ENCODE measurements at regions not wholly inside any gene's neighbourhood (a gene's known extent, or its start where the extent isn't known, plus 50 kb on each side); places are given as distances from the start of the nearest gene placed in this dataset.

DNA sequence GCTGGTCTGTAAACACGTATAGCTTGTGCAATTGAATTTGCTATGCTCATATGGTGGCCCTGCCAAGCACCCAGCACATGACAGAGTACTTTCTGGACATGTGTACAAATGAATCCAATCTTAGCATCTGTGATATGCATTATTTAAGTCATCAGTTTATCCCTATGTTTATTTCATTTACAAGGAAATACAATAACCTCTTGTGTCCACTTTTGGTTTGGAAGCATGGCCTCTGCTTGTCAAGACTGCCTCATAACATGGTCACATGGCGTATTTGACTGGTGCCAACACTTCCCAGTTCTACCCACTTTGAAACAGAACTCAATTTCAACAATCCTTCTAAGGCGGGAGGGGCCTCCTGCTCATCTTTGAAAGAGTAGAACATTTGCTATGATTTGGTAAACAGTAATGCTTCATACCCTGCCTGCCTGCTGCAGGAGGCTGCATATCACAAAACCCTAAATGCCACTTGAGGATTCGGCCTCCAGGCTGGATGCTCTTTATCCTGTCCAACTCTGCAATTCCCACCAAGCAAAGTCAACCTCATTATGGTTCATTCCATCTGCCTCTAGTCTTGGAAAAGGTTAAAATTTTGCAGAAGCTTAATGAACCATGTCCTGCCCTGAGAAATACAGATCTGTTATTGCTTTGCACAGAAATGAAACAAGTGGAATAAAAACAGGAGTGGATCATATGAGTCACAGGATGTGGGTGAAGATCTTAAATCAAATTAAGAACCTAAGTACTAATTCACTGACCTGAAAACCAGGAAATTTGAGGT lies 151.3 kb downstream of the CYSLTR2 start:
- H4K12ac ChIP-seq (ENCODE audit: low read depth, low read length): no peak overlapping the region
- no peaks in the 10 kb centered on the region for H3K79me1 ChIP-seq (ENCODE audit: low read length)
- no peak overlapping the region for H3K23ac ChIP-seq (ENCODE audit: low read length)
- H3K79me2 ChIP-seq (ENCODE audit: control insufficient read depth, insufficient read depth, low read length, poor library complexity): no peaks in the 10 kb centered on the region
- no peak overlapping the region for H3K27ac ChIP-seq (ENCODE audit: low read depth, low read length)
- no peaks in the 10 kb centered on the region for H3K9me3 ChIP-seq (ENCODE audit: insufficient read depth, low read depth, low read length)
- no peak overlapping the region for H3K4me2 ChIP-seq (ENCODE audit: low read length)
- no peaks in the 10 kb centered on the region for H3K27me3 ChIP-seq (ENCODE audit: insufficient read depth, low read length)
- H2BK12ac ChIP-seq (ENCODE audit: low read length): no peak overlapping the region
- no peak overlapping the region for H3K14ac ChIP-seq (ENCODE audit: low read length)
- no peaks in the 10 kb centered on the region for H3K4me1 ChIP-seq (ENCODE audit: control insufficient read depth in 1 of 2, insufficient read depth in 2 of 2, low read length in 2 of 2)
- no peak overlapping the region for H3K4me3 ChIP-seq (ENCODE audit: low read depth, low read length)
- no peak overlapping the region for H4K8ac ChIP-seq (ENCODE audit: low read depth, low read length)
- no peak for DNase-seq
- no peak overlapping the region for H2AK5ac ChIP-seq (ENCODE audit: low read length)
- H3K4ac ChIP-seq (ENCODE audit: low read depth, low read length): no peak overlapping the region
- WGBS (ENCODE audit: extremely low coverage, insufficient coverage, insufficient read length): no CpG with 5 or more reads among the region's 4 CpGs
- H4K91ac ChIP-seq (ENCODE audit: low read depth, low read length): no peak overlapping the region
- no peak overlapping the region for H3K18ac ChIP-seq (ENCODE audit: low read length)
- no peaks in the 10 kb centered on the region for H3K36me3 ChIP-seq (ENCODE audit: control insufficient read depth in 1 of 2, insufficient read depth in 2 of 2, low read length in 2 of 2)
- H3K9ac ChIP-seq (ENCODE audit: low read length): no peak overlapping the region
- H2BK5ac ChIP-seq (ENCODE audit: low read depth, low read length, poor library complexity): no peak overlapping the region
- H2AFZ ChIP-seq (ENCODE audit: insufficient read depth, low read length, poor library complexity): no peak overlapping the region
- no peak overlapping the region for H2BK120ac ChIP-seq (ENCODE audit: insufficient read depth, low read length, poor library complexity)

DNA sequence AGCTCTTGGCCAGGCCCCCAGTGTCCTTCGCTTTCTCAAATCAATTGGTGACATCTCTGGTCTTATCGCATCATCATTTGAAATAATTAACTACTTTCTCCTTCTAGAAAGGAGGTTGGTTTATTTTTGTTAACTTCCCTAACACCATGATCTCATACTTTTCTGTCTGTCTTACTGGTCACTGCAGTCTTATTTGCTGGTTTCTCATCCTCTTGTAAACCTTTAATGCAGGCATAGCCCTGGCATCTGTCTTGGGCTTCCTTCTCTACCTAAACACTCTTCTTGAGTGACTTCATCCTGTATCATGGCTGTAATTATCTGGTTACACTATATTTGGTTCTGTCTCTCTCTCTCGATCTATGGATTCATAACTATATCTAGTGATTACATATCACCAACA lies 152.8 kb downstream of the CYSLTR2 start:
- no CpG with 5 or more reads among the region's 3 CpGs for WGBS (ENCODE audit: extremely low coverage, insufficient coverage, insufficient read length)

DNA sequence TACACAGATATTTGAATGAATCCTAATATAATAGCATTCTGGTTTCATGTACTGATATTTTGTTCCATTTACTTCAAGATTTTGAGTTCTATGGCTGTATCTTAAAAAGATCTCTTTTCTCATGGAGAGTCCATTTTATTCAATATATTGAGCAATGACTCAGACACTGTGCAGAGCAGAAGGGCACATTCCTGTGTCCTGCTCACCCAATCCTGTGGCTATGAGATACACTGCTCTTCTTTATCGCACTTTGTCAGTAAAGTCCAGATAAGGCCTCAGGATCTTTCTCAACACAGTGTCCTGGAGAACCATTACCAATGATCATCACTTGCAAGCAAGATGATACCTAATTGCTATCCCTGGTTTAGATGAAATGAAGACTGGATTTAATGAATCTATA lies 155.0 kb downstream of the CYSLTR2 start:
- Histone ChIP-seq H3K18ac (ENCODE audit: low read length) (no peak overlapping the region), H4K8ac (ENCODE audit: low read depth, low read length) (no peak overlapping the region), H3K4me1 (ENCODE audit: control insufficient read depth in 1 of 2, insufficient read depth in 2 of 2, low read length in 2 of 2) (no peaks in the 10 kb centered on the region), H3K79me2 (ENCODE audit: control insufficient read depth, insufficient read depth, low read length, poor library complexity) (no peaks in the 10 kb centered on the region), H3K27ac (ENCODE audit: low read depth, low read length) (no peak overlapping the region), H3K79me1 (ENCODE audit: low read length) (no peaks in the 10 kb centered on the region), H2BK12ac (ENCODE audit: low read length) (no peak overlapping the region), H3K4me3 (ENCODE audit: low read depth, low read length) (no peak overlapping the region), H2AK5ac (ENCODE audit: low read length) (no peak overlapping the region), H4K91ac (ENCODE audit: low read depth, low read length) (no peak overlapping the region), H3K9me3 (ENCODE audit: insufficient read depth, low read depth, low read length) (no peaks in the 10 kb centered on the region), H3K4me2 (ENCODE audit: low read length) (no peak overlapping the region), H2BK120ac (ENCODE audit: insufficient read depth, low read length, poor library complexity) (no peak overlapping the region), H3K27me3 (ENCODE audit: insufficient read depth, low read length) (no peaks in the 10 kb centered on the region), H3K9ac (ENCODE audit: low read length) (no peak overlapping the region), H3K23ac (ENCODE audit: low read length) (no peak overlapping the region), H3K14ac (ENCODE audit: low read length) (no peak overlapping the region), H3K36me3 (ENCODE audit: control insufficient read depth in 1 of 2, insufficient read depth in 2 of 2, low read length in 2 of 2) (no peaks in the 10 kb centered on the region), H2AFZ (ENCODE audit: insufficient read depth, low read length, poor library complexity) (no peak overlapping the region), H3K4ac (ENCODE audit: low read depth, low read length) (no peak overlapping the region), H4K12ac (ENCODE audit: low read depth, low read length) (no peak overlapping the region), H2BK5ac (ENCODE audit: low read depth, low read length, poor library complexity) (no peak overlapping the region)
- no CpG with 5 or more reads among the region's 1 CpG for WGBS (ENCODE audit: extremely low coverage, insufficient coverage, insufficient read length)
- peak in 1 of 2 donors; percentile 36 for DNase-seq

More for the DNA sequence above, 152.8 kb downstream of the CYSLTR2 start:
- no peaks in the 10 kb centered on the region for H3K36me3 ChIP-seq (ENCODE audit: control insufficient read depth in 1 of 2, insufficient read depth in 2 of 2, low read length in 2 of 2)
- no peaks in the 10 kb centered on the region for H3K9me3 ChIP-seq (ENCODE audit: insufficient read depth, low read depth, low read length)
- no peaks in the 10 kb centered on the region for H3K4me1 ChIP-seq (ENCODE audit: control insufficient read depth in 1 of 2, insufficient read depth in 2 of 2, low read length in 2 of 2)
- no peak overlapping the region for H3K4ac ChIP-seq (ENCODE audit: low read depth, low read length)
- H4K91ac ChIP-seq (ENCODE audit: low read depth, low read length): no peak overlapping the region
- no peak overlapping the region for H3K23ac ChIP-seq (ENCODE audit: low read length)
- no peak overlapping the region for H2BK12ac ChIP-seq (ENCODE audit: low read length)
- H2AK5ac ChIP-seq (ENCODE audit: low read length): no peak overlapping the region
- no peaks in the 10 kb centered on the region for H3K79me1 ChIP-seq (ENCODE audit: low read length)
- H3K27me3 ChIP-seq (ENCODE audit: insufficient read depth, low read length): no peaks in the 10 kb centered on the region
- H3K9ac ChIP-seq (ENCODE audit: low read length): no peak overlapping the region
- H2BK5ac ChIP-seq (ENCODE audit: low read depth, low read length, poor library complexity): no peak overlapping the region
- no peak overlapping the region for H3K18ac ChIP-seq (ENCODE audit: low read length)
- no peak overlapping the region for H2AFZ ChIP-seq (ENCODE audit: insufficient read depth, low read length, poor library complexity)
- no peaks in the 10 kb centered on the region for H3K79me2 ChIP-seq (ENCODE audit: control insufficient read depth, insufficient read depth, low read length, poor library complexity)
- H3K27ac ChIP-seq (ENCODE audit: low read depth, low read length): no peak overlapping the region
- no peak overlapping the region for H4K12ac ChIP-seq (ENCODE audit: low read depth, low read length)
- H3K4me3 ChIP-seq (ENCODE audit: low read depth, low read length): no peak overlapping the region
- no peak overlapping the region for H2BK120ac ChIP-seq (ENCODE audit: insufficient read depth, low read length, poor library complexity)
- no peak overlapping the region for H3K4me2 ChIP-seq (ENCODE audit: low read length)
- no peak for DNase-seq
- H4K8ac ChIP-seq (ENCODE audit: low read depth, low read length): no peak overlapping the region
- H3K14ac ChIP-seq (ENCODE audit: low read length): no peak overlapping the region

DNA sequence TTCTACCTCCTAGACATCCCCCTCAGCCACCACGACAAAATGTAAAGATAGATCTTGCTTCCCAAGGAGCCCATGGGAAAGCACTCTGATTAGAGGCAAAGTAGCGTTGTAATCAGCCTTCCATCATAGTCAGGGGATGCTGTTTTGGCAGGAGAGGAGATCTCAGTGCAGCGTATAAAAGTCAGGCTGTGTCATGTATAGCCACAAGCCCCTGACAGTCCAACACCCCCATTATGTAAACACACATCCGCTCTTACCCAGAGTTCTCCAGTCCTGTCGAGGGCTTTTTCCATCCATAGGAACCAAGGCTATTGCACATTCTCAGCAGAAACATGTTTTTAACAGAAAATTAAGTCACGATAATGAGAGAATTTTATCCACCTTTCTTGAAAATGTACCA lies 156.3 kb downstream of the CYSLTR2 start:
- H4K12ac ChIP-seq (ENCODE audit: low read depth, low read length): no peak overlapping the region
- H3K23ac ChIP-seq (ENCODE audit: low read length): no peak overlapping the region
- H3K9me3 ChIP-seq (ENCODE audit: insufficient read depth, low read depth, low read length): no peaks in the 10 kb centered on the region
- peak overlapping the region; percentile 8 for H2BK12ac ChIP-seq (ENCODE audit: low read length)
- peak overlapping the region; percentile 11 for H3K14ac ChIP-seq (ENCODE audit: low read length)
- DNase-seq: no peak
- H3K36me3 ChIP-seq (ENCODE audit: control insufficient read depth in 1 of 2, insufficient read depth in 2 of 2, low read length in 2 of 2): no peaks in the 10 kb centered on the region
- no peak overlapping the region for H4K91ac ChIP-seq (ENCODE audit: low read depth, low read length)
- H3K4me1 ChIP-seq (ENCODE audit: control insufficient read depth in 1 of 2, insufficient read depth in 2 of 2, low read length in 2 of 2): no peaks in the 10 kb centered on the region
- no peak overlapping the region for H3K27ac ChIP-seq (ENCODE audit: low read depth, low read length)
- no peak overlapping the region for H3K9ac ChIP-seq (ENCODE audit: low read length)
- H2AK5ac ChIP-seq (ENCODE audit: low read length): no peak overlapping the region
- no peak overlapping the region for H2BK5ac ChIP-seq (ENCODE audit: low read depth, low read length, poor library complexity)
- no peak overlapping the region for H4K8ac ChIP-seq (ENCODE audit: low read depth, low read length)
- H2AFZ ChIP-seq (ENCODE audit: insufficient read depth, low read length, poor library complexity): no peak overlapping the region
- no peak overlapping the region for H3K4me2 ChIP-seq (ENCODE audit: low read length)
- H3K18ac ChIP-seq (ENCODE audit: low read length): no peak overlapping the region
- no peaks in the 10 kb centered on the region for H3K79me1 ChIP-seq (ENCODE audit: low read length)
- no peaks in the 10 kb centered on the region for H3K79me2 ChIP-seq (ENCODE audit: control insufficient read depth, insufficient read depth, low read length, poor library complexity)
- H3K4ac ChIP-seq (ENCODE audit: low read depth, low read length): no peak overlapping the region
- no peak overlapping the region for H3K4me3 ChIP-seq (ENCODE audit: low read depth, low read length)
- H2BK120ac ChIP-seq (ENCODE audit: insufficient read depth, low read length, poor library complexity): no peak overlapping the region
- H3K27me3 ChIP-seq (ENCODE audit: insufficient read depth, low read length): no peaks in the 10 kb centered on the region
- WGBS (ENCODE audit: extremely low coverage, insufficient coverage, insufficient read length): no CpG with 5 or more reads among the region's 6 CpGs
